ENCODE measurements at regions not wholly inside any gene's neighbourhood (a gene's known extent, or its start where the extent isn't known, plus 50 kb on each side); places are given as distances from the start of the nearest gene placed in this dataset.

GRCh38 chr2:203606051-203606450 lies 71.0 kb upstream of the RAPH1 start:
- no peak overlapping the region for H3K4me3 ChIP-seq (ENCODE audit: low read depth, low read length)
- POLR2A ChIA-PET = no interaction called here
- CTCF ChIA-PET = no interaction called here
- no peak for TF ChIP-seq CTCF (IDR thresholded peaks at IDR 0.05; ENCODE audit: insufficient read depth, low read length, missing control alignments)
- DNase-seq (ENCODE audit: low read depth, low spot score) = no peak

DNA sequence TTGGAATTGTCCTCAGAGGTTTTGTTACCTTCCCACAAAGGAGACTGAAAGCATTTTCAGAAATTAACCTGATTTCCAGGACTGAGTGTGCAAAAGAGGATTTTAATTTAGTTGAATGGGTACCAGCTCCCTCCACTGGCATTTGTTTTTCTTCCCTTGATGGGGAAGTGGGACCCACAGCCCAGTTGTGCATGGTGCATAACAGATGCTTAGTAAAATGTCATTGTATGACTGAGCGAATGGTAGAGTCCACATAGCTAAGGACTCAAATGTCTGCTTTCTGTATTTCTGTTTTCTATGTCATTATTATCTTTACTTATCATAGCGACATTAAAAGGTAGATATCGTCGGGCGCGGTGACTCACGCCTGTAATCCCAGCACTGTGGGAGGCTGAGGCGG lies 75.5 kb upstream of the RAPH1 start:
- no peak overlapping the region for H3K4me3 ChIP-seq (ENCODE audit: low read depth, low read length)
- ChIA-PET POLR2A (no interaction called here), CTCF (no interaction called here)
- DNase-seq (ENCODE audit: low read depth, low spot score) = no peak
- TF ChIP-seq CTCF (IDR thresholded peaks at IDR 0.05; ENCODE audit: insufficient read depth, low read length, missing control alignments) = no peak

GRCh38 chr2:203612246-203612645 lies 77.1 kb upstream of the RAPH1 start:
- no peak overlapping the region for H3K4me3 ChIP-seq (ENCODE audit: low read depth, low read length)
- DNase-seq (ENCODE audit: low read depth, low spot score) = no peak
- CTCF ChIA-PET = no interaction called here
- TF ChIP-seq CTCF (IDR thresholded peaks at IDR 0.05; ENCODE audit: insufficient read depth, low read length, missing control alignments) = no peak
- POLR2A ChIA-PET = no interaction called here

DNA sequence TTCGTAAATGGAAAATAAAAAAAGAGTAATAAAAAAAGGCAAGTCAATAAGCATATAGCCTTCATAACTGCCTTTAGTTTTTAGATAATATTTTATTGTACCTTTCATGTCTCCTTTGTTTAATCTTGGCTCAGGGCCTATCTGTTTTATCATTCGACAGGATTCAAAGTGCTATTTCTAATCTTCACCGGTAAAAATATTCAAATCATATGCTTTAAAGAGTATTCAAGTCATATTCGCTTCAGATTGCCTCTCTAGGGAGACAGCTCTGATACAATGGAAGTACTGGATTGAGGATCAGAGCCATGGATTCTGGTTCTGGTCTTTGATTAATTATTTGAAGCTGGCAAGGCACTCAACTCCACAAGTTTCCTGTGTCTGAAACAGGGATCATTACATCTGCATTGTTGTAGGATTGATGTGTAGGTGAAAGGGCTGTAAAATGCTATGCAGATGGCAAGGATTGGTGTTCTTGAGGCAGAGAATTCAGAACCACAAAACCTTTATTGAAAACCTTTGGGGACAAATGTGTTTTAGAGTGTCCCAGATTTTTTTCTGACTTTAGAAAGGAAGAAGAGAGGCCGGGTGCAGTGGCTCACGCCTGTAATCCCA lies 84.3 kb upstream of the RAPH1 start:
- POLR2A ChIA-PET = no interaction called here
- H3K4me3 ChIP-seq (ENCODE audit: low read depth, low read length) = no peak overlapping the region
- CTCF ChIA-PET = no interaction called here
- TF ChIP-seq CTCF (IDR thresholded peaks at IDR 0.05; ENCODE audit: insufficient read depth, low read length, missing control alignments) = no peak
- DNase-seq (ENCODE audit: low read depth, low spot score) = no peak

DNA sequence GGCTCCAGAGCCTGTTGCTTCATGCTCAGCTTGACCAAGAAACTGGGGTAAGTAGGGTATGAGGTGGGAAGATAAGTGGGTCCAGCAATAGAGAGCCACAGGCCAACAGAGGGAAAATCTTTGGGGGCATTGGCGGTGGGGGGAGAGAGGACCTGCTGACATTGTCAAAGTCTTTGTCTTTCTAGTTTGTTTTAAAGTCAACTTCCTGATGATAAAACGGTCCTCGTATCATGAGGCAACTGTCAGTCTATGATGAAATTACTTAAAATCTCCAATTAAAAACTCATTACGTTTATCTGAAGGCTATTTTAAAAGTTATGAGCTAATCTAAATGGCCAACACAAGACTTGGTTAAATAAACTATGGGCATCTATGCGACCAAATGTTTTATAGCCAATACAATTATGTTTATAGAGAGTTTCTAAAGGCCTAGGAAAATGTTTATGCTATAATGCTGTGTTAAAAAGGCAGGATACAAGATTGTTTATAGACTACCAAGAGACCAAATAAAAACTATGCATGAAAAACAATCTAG lies 84.4 kb upstream of the CD28 start:
- no peak for TF ChIP-seq CTCF (IDR thresholded peaks at IDR 0.05; ENCODE audit: insufficient read depth, low read length, missing control alignments)
- ChIA-PET POLR2A (no interaction called here), CTCF (no interaction called here)
- no peak for DNase-seq (ENCODE audit: low read depth, low spot score)
- H3K4me3 ChIP-seq (ENCODE audit: low read depth, low read length) = no peak overlapping the region

GRCh38 chr2:203623096-203623495 lies 83.3 kb upstream of the CD28 start:
- no peak for TF ChIP-seq CTCF (IDR thresholded peaks at IDR 0.05; ENCODE audit: insufficient read depth, low read length, missing control alignments)
- H3K4me3 ChIP-seq (ENCODE audit: low read depth, low read length) = no peak overlapping the region
- POLR2A ChIA-PET = interaction anchor here (1.2 kb wide), 1 partner anchor 90 kb away, joined by 3 read pairs; no protein-coding TSS in a partner anchor

More at GRCh38 chr2:203623096-203623495, 83.3 kb upstream of the CD28 start:
- peak; percentile 95 for DNase-seq (ENCODE audit: low read depth, low spot score)
- CTCF ChIA-PET = interaction anchor here (1.0 to 1.1 kb wide), 3 partner anchors 25 to 160 kb away, joined by 3 to 4 read pairs (median 3); no protein-coding TSS in a partner anchor
